Liver (tissue), 8 donors: ENCODE measurements at regions not wholly inside any gene's neighbourhood (a gene's known extent, or its start where the extent isn't known, plus 50 kb on each side); places are given as distances from the start of the nearest gene placed in this dataset.

Experiments
- DNase-seq: peaks from one replicate; pipeline ENCODE4 v3.0.0-alpha.2; 2017; ENCODE audit warnings: low spot score
- H3K27ac ChIP-seq, 2 donors: one replicate each; pipeline ENCODE4 v1.7.0; 2013; ENCODE audit warnings: inconsistent platforms in 2 of 2, low read length in 2 of 2, control low read depth in 1 of 2, low read depth in 1 of 2, mild to moderate bottlenecking in 1 of 2
- H3K27me3 ChIP-seq, 4 donors: one replicate each; pipeline versions ENCODE4 v1.6.1 to v1.7.0; 2013; ENCODE audit warnings: low read length in 3 of 4, inconsistent platforms in 1 of 4, mild to moderate bottlenecking in 1 of 4, moderate library complexity in 1 of 4; ENCODE audit not compliant: control insufficient read depth in 4 of 4, insufficient read depth in 4 of 4
- H3K36me3 ChIP-seq, 4 donors: one replicate each; pipeline versions ENCODE4 v1.6.1 to v1.7.0; 2013; ENCODE audit warnings: low read length in 3 of 4, mild to moderate bottlenecking in 3 of 4, low read depth in 1 of 4, moderate library complexity in 1 of 4; ENCODE audit not compliant: control insufficient read depth in 4 of 4, insufficient read depth in 3 of 4
- H3K4me1 ChIP-seq, 4 donors: one replicate each; pipeline versions ENCODE4 v1.6.1 to v1.7.0; 2013; ENCODE audit warnings: low read length in 3 of 4, mild to moderate bottlenecking in 3 of 4, moderate library complexity in 1 of 4; ENCODE audit not compliant: control insufficient read depth in 4 of 4, insufficient read depth in 4 of 4
- H3K4me3 ChIP-seq, 3 donors: one replicate each; pipeline versions ENCODE4 v1.6.1 to v1.7.0; 2013; ENCODE audit warnings: low read length in 3 of 3, control low read depth in 1 of 3, low read depth in 1 of 3, mild to moderate bottlenecking in 1 of 3
- H3K9ac ChIP-seq, 2 donors: one replicate each; pipeline ENCODE4 v1.7.0; 2013; ENCODE audit warnings: low read length in 2 of 2, mild to moderate bottlenecking in 2 of 2, moderate library complexity in 2 of 2, control low read depth in 1 of 2, low read depth in 1 of 2
- H3K9me3 ChIP-seq, 4 donors: one replicate each; pipeline versions ENCODE4 v1.6.1 to v1.7.0; 2013; ENCODE audit warnings: low read length in 3 of 4; ENCODE audit not compliant: control insufficient read depth in 4 of 4
- EGR1 ChIP-seq, 2 donors: IDR thresholded peaks; 2 replicates each; pipeline ENCODE4 v1.6.1; 2016 to 2018; ENCODE audit warnings: antibody characterized with exemption in 2 of 2, low read depth in 2 of 2
- FOXA1 ChIP-seq: IDR thresholded peaks from 2 replicates; pipeline ENCODE4 v1.6.1; 2016; ENCODE audit warnings: antibody characterized with exemption
- FOXA2 ChIP-seq: IDR thresholded peaks from 2 replicates; pipeline ENCODE4 v1.6.1; 2016; ENCODE audit warnings: antibody characterized with exemption
- GABPA ChIP-seq, 2 donors: IDR thresholded peaks in 1 of 2; conservative IDR thresholded peaks in 1 of 2; 2 replicates each; pipeline ENCODE4 v1.6.1; 2016; ENCODE audit warnings: antibody characterized with exemption in 2 of 2, mild to moderate bottlenecking in 1 of 2, moderate library complexity in 1 of 2
- HNF4G ChIP-seq: IDR thresholded peaks from 2 replicates; pipeline ENCODE4 v1.6.1; 2016; ENCODE audit warnings: antibody characterized with exemption
- JUND ChIP-seq, 2 donors: IDR thresholded peaks; 2 replicates each; pipeline ENCODE4 v1.6.1; 2016; ENCODE audit warnings: antibody characterized with exemption in 2 of 2
- MAX ChIP-seq: IDR thresholded peaks from 2 replicates; pipeline ENCODE4 v1.6.1; 2016; ENCODE audit warnings: antibody characterized with exemption
- NR2F2 ChIP-seq: IDR thresholded peaks from 2 replicates; pipeline ENCODE4 v1.6.1; 2016; ENCODE audit warnings: antibody characterized with exemption
- REST ChIP-seq: IDR thresholded peaks from 2 replicates; pipeline ENCODE4 v1.6.1; 2016; ENCODE audit warnings: antibody characterized with exemption, mild to moderate bottlenecking
- RXRA ChIP-seq, 2 donors: IDR thresholded peaks; 2 replicates each; pipeline ENCODE4 v1.6.1; 2017 to 2018; ENCODE audit warnings: antibody characterized with exemption in 2 of 2, mild to moderate bottlenecking in 1 of 2
- SP1 ChIP-seq: IDR thresholded peaks from 2 replicates; pipeline ENCODE4 v1.6.1; 2018; ENCODE audit warnings: antibody characterized with exemption, mild to moderate bottlenecking
- TAF1 ChIP-seq: conservative IDR thresholded peaks from 2 replicates; pipeline ENCODE4 v1.6.1; 2016; ENCODE audit warnings: antibody characterized with exemption, mild to moderate bottlenecking
- YY1 ChIP-seq: IDR thresholded peaks from 2 replicates; pipeline ENCODE4 v1.6.1; 2016; ENCODE audit warnings: antibody characterized with exemption, mild to moderate bottlenecking
- WGBS: extraction: QIAGEN DNeasy Blood & Tissue Kit; methylation state at CpG from one replicate; pipeline ENCODE4 v1.1.7; 2013; 5-methylcytosine and 5-hydroxymethylcytosine counted together
- TF ChIP-seq, protein P1 (sequence below): fragments of 150-350 bp; IDR thresholded peaks from 2 replicates; pipeline ENCODE4 v1.5.1; 2017; ENCODE audit warnings: improper control_type of control experiment, low read depth, low read length; ENCODE audit not compliant: missing input control
- TF ChIP-seq, protein P2 (sequence below): IDR thresholded peaks from 2 replicates; pipeline ENCODE4 v1.6.1; 2016; ENCODE audit warnings: antibody characterized with exemption
- TF ChIP-seq, protein P3 (sequence below): IDR thresholded peaks from 2 replicates; pipeline ENCODE4 v1.6.1; 2016; ENCODE audit warnings: antibody characterized with exemption
- donor health status: healthy.
- donor health status: healthy.
- donor health status: healthy.
- donor health status: healthy.
- donor health status: healthy.

GRCh38 chr1:83104558-83104957 is 894.4 kb downstream of the TTLL7 start (continued):
- TF ChIP-seq REST (no peak), SP1 (no peak)

DNA sequence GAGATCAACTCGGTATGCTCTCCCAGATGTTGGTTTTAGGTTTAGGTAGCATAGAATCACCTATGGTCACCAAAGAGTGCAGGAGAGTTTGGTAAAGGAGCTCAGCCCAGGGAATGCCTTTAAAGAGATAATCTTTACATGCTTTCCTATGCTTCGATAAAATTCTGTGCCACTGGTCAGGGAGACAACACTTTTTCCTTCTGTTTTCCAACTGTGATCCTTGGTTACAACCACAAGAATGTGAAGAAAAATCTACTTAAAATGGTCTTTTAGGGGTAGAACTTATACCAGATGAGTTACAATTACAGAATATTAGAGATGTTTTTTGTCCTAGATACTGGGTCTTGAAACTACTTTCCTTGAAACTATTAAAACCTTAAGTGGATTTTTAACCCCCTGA is 895.6 kb downstream of the TTLL7 start:
- Histone ChIP-seq H3K9ac (no peak overlapping the region), H3K4me3 (no peak overlapping the region), H3K9me3 (no peaks in the 10 kb centered on the region), H3K4me1 (no peaks in the 10 kb centered on the region), H3K27ac (no peak overlapping the region), H3K27me3 (no peaks in the 10 kb centered on the region), H3K36me3 (no peaks in the 10 kb centered on the region)
- DNase-seq = no peak
- WGBS = 82% methylated on average over 2 of the region's 2 CpGs
- TF ChIP-seq YY1 (no peak), REST (no peak), FOXA1 (no peak), MAX (no peak), FOXA2 (no peak), GABPA (IDR thresholded peaks at IDR 0.05 in 1 of 2, conservative IDR thresholded peaks at IDR 0.05 in 1 of 2) (no peak), SP1 (no peak), RXRA (IDR thresholded peaks at IDR 0.05) (no peak), JUND (IDR thresholded peaks at IDR 0.05) (no peak), EGR1 (IDR thresholded peaks at IDR 0.05; ENCODE audit: low read depth in 2 of 2) (no peak), TAF1 (no peak), NR2F2 (no peak), HNF4G (no peak)
- TF ChIP-seq, protein P1, sequence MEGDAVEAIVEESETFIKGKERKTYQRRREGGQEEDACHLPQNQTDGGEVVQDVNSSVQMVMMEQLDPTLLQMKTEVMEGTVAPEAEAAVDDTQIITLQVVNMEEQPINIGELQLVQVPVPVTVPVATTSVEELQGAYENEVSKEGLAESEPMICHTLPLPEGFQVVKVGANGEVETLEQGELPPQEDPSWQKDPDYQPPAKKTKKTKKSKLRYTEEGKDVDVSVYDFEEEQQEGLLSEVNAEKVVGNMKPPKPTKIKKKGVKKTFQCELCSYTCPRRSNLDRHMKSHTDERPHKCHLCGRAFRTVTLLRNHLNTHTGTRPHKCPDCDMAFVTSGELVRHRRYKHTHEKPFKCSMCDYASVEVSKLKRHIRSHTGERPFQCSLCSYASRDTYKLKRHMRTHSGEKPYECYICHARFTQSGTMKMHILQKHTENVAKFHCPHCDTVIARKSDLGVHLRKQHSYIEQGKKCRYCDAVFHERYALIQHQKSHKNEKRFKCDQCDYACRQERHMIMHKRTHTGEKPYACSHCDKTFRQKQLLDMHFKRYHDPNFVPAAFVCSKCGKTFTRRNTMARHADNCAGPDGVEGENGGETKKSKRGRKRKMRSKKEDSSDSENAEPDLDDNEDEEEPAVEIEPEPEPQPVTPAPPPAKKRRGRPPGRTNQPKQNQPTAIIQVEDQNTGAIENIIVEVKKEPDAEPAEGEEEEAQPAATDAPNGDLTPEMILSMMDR = no peak
- TF ChIP-seq, protein P2, sequence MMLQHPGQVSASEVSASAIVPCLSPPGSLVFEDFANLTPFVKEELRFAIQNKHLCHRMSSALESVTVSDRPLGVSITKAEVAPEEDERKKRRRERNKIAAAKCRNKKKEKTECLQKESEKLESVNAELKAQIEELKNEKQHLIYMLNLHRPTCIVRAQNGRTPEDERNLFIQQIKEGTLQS = no peak
- TF ChIP-seq, protein P3, sequence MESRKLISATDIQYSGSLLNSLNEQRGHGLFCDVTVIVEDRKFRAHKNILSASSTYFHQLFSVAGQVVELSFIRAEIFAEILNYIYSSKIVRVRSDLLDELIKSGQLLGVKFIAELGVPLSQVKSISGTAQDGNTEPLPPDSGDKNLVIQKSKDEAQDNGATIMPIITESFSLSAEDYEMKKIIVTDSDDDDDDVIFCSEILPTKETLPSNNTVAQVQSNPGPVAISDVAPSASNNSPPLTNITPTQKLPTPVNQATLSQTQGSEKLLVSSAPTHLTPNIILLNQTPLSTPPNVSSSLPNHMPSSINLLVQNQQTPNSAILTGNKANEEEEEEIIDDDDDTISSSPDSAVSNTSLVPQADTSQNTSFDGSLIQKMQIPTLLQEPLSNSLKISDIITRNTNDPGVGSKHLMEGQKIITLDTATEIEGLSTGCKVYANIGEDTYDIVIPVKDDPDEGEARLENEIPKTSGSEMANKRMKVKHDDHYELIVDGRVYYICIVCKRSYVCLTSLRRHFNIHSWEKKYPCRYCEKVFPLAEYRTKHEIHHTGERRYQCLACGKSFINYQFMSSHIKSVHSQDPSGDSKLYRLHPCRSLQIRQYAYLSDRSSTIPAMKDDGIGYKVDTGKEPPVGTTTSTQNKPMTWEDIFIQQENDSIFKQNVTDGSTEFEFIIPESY = no peak
